Endothelial cell (in vitro differentiated cells): ENCODE measurements at regions not wholly inside any gene's neighbourhood (a gene's known extent, or its start where the extent isn't known, plus 50 kb on each side); places are given as distances from the start of the nearest gene placed in this dataset.

Experiments
- DNase-seq: peaks from one replicate; pipeline ENCODE4 v3.0.0; 2021; ENCODE audit warnings: low spot score
- H3K27ac Mint-ChIP-seq: one replicate; pipeline ENCODE4 v1.8.0; 2021; ENCODE audit warnings: mixed read lengths, inconsistent platforms; ENCODE audit not compliant: unreplicated experiment
- H3K27me3 Mint-ChIP-seq: one replicate; pipeline ENCODE4 v1.8.0; 2021; ENCODE audit warnings: mild to moderate bottlenecking, moderate library complexity, mixed read lengths, inconsistent platforms; ENCODE audit not compliant: unreplicated experiment
- H3K36me3 Mint-ChIP-seq: one replicate; pipeline ENCODE4 v1.8.0; 2021; ENCODE audit warnings: mild to moderate bottlenecking, low read depth, mixed read lengths, inconsistent platforms; ENCODE audit not compliant: unreplicated experiment
- H3K4me1 Mint-ChIP-seq: one replicate; pipeline ENCODE4 v1.8.0; 2021; ENCODE audit warnings: mild to moderate bottlenecking, mixed read lengths, inconsistent platforms; ENCODE audit not compliant: unreplicated experiment
- H3K4me3 Mint-ChIP-seq: one replicate; pipeline ENCODE4 v1.8.0; 2021; ENCODE audit warnings: mild to moderate bottlenecking, mixed read lengths, inconsistent platforms; ENCODE audit not compliant: unreplicated experiment
- H3K9me3 Mint-ChIP-seq: one replicate; pipeline ENCODE4 v1.8.0; 2021; ENCODE audit warnings: mixed read lengths, inconsistent platforms; ENCODE audit not compliant: unreplicated experiment
- TF ChIP-seq, protein P1 (sequence below): fragments of 200-600 bp; sonication (generic); IDR thresholded peaks from one replicate; pipeline ENCODE4 v1.5.0; 2021; ENCODE audit warnings: antibody characterized with exemption; ENCODE audit not compliant: unreplicated experiment

DNA sequence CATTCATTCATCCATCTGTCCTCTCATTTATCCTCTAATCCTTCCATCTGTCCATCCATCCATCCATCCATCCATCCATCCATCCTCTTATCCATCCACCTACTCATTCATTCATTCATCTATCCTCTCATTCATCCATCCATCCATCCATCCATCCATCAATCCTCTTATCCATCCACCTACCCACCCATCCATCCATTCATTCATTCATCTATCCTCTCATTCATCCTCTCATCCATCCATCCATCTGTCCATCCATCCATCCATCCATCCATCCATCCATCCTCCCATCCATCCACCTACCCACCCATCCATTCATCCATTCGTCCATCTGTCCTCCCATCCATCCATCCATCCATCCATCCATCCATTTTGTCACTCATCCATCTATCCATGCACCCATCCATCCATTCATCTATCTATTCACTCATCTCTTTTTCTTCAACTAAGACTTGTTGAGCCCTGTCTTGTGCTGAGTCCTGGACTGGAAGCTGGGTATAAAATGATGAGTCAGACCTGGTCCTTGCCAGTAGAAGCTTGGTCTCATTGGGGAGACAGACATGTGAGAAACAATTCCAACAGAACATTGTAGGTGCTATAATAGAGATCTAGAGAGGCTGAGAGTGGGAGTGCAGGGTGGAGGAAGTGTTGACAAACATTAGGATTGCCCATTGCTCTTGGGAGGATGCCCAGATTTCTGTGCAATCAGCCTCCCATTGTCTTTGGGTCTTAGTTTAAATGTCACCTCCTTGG lies 55.0 kb upstream of the IER5L start:
- Mint-ChIP-seq H3K27me3 (peaks cover 9% of the 10 kb centered on the region), H3K36me3 (no peaks in the 10 kb centered on the region), H3K4me1 (no peaks in the 10 kb centered on the region), H3K4me3 (peak overlapping the region; percentile 10), H3K9me3 (no peaks in the 10 kb centered on the region), H3K27ac (no peak overlapping the region)
- TF ChIP-seq, protein P1, sequence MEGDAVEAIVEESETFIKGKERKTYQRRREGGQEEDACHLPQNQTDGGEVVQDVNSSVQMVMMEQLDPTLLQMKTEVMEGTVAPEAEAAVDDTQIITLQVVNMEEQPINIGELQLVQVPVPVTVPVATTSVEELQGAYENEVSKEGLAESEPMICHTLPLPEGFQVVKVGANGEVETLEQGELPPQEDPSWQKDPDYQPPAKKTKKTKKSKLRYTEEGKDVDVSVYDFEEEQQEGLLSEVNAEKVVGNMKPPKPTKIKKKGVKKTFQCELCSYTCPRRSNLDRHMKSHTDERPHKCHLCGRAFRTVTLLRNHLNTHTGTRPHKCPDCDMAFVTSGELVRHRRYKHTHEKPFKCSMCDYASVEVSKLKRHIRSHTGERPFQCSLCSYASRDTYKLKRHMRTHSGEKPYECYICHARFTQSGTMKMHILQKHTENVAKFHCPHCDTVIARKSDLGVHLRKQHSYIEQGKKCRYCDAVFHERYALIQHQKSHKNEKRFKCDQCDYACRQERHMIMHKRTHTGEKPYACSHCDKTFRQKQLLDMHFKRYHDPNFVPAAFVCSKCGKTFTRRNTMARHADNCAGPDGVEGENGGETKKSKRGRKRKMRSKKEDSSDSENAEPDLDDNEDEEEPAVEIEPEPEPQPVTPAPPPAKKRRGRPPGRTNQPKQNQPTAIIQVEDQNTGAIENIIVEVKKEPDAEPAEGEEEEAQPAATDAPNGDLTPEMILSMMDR = no peak
- no peak for DNase-seq

DNA sequence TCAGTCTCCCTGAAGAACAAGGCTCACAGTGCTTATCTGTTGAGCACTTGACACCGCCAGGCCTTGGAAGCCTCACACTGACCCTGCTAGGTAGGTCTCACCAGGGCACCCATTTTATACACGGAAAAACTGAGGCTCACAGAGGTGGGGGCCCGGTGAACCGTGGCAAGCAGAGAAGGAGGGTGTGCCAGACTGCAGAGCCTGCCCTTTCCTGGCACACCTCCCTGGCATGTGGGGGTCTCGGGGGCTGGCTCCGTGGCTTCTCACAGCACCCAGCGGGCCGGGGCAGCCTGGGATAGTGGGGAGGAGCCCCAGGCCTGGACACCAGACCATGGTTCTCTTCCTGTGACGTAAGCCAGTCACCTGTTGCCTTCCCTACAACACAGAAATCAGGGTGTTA lies 53.7 kb upstream of the IER5L start:
- Mint-ChIP-seq H3K9me3 (no peaks in the 10 kb centered on the region), H3K4me1 (no peaks in the 10 kb centered on the region), H3K27me3 (peaks cover 6% of the 10 kb centered on the region), H3K27ac (no peak overlapping the region), H3K4me3 (no peak overlapping the region), H3K36me3 (no peaks in the 10 kb centered on the region)
- DNase-seq = no peak
- TF ChIP-seq, protein P1 = no peak

DNA sequence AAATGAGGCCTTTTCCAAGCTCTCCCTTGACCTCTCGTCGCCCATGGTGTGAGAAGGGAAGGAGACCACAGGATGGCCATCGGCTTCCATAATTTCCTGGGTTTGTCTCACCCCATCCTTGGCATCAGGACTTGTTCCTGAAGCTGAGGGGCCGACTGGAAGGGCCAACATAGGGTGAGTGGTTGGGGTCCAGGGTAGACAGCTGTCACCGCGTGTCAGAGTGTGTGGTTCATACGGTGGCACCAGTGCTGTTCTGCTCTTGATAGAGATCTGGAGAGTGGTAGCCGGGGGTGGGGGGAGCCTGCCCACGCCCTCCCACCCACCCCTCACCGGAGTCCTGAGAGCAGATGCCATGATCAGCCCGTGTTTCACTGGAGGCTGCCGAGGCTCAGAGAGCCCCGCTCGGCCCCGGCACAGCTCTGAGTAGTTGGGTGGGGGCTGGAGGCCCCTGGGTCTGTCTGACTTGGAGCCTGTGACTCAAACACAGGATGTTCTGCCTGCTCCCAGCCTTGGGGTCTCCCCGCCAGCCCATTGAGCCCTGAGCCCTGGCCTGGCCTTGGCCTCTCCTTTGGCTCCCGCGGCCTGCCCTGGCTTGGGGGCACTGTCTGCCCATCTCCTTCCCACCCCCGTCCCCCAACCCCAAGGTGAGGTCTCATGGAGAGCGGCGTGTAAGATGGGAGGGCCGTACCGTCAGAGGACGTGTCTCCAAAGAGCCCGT lies 53.1 kb upstream of the IER5L start:
- Mint-ChIP-seq H3K4me3 (no peak overlapping the region), H3K27me3 (peaks cover 6% of the 10 kb centered on the region), H3K4me1 (no peaks in the 10 kb centered on the region), H3K9me3 (no peaks in the 10 kb centered on the region), H3K36me3 (no peaks in the 10 kb centered on the region), H3K27ac (no peak overlapping the region)
- DNase-seq = no peak
- TF ChIP-seq, protein P1 = no peak

DNA sequence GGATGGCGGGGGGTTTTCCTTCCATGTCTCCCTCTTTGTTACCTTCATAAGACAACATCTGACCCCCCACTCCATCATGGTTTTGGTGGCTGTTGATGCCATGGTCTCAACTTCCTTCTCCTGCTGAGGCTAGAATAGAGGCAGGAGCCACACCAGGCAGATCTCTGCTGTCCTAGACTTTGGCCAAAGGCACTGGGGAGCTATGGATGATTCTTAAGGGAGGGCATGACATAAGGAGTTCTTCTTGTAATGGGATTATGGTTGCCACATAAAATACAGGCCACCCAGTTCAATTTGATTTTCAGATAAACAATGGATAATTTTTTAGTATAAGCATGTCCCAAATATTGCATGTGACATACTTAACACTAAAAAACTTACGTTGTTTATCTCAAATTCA lies 52.2 kb upstream of the IER5L start:
- Mint-ChIP-seq H3K4me3 (no peak overlapping the region), H3K27ac (no peak overlapping the region), H3K36me3 (no peaks in the 10 kb centered on the region), H3K9me3 (no peaks in the 10 kb centered on the region), H3K4me1 (no peaks in the 10 kb centered on the region), H3K27me3 (peaks cover 6% of the 10 kb centered on the region)
- TF ChIP-seq, protein P1 = no peak
- no peak for DNase-seq
